GM18502 (cell line): ENCODE measurements at regions not wholly inside any gene's neighbourhood (a gene's known extent, or its start where the extent isn't known, plus 50 kb on each side); places are given as distances from the start of the nearest gene placed in this dataset.

Experiments
- ATAC-seq: cut with Tn5 transposase; IDR thresholded peaks from one replicate; pipeline ENCODE4 v1.9.1; 2021; ENCODE audit warnings: mild to moderate bottlenecking; ENCODE audit not compliant: unreplicated experiment, poor library complexity

GRCh38 chr10:130545697-130546096, 409.5 kb downstream of the GLRX3 start:
- no peak for ATAC-seq

GRCh38 chr10:130546841-130547240, 410.6 kb downstream of the GLRX3 start:
- ATAC-seq: no peak

- ATAC-seq: no peak
Measured at GRCh38 chr10:130547368-130547767, 411.2 kb downstream of the GLRX3 start.

DNA sequence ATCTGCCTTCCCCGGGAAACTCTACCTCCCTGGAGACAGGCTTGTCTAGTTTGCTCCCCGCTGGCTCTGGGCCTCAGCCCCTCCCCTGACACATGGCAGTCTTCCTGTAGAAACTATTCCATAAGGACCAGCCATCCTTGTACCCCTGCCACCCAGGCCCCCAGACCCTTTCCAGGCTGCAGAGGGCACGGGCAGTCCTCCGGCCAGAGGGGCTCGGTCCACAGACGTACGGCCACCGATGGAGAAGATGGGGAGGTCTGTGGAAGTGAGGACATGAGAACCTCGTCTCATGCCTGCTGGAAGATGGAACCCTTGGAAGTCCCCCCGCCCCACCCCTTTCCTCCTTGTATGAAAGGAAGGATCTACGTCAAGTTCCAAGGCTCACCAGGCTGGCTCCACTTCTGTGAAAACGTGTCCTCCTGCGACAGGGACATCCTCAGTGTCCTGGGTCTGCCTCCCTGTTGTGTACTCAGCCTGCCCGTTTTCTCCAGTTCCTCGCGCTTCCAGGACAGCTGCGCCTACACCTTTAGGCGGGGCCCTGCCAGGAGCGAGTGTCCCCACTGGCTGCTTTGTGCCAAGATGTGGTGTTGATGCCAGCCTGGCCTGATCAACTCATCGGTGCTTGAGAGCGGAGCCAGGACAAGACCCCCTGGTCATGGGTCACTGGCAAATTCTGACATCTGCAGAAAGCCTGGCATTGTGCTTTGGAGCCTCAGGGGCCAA, 414.9 kb downstream of the GLRX3 start:
- no peak for ATAC-seq

GRCh38 chr10:130551676-130552075, 415.5 kb downstream of the GLRX3 start:
- ATAC-seq: no peak

- ATAC-seq: no peak
Measured at GRCh38 chr10:130553826-130554225, 417.6 kb downstream of the GLRX3 start.

- ATAC-seq: no peak
Measured at GRCh38 chr10:130554701-130555410, 418.7 kb downstream of the GLRX3 start.

- no peak for ATAC-seq
Measured at GRCh38 chr10:130555411-130555750, 419.2 kb downstream of the GLRX3 start.

DNA sequence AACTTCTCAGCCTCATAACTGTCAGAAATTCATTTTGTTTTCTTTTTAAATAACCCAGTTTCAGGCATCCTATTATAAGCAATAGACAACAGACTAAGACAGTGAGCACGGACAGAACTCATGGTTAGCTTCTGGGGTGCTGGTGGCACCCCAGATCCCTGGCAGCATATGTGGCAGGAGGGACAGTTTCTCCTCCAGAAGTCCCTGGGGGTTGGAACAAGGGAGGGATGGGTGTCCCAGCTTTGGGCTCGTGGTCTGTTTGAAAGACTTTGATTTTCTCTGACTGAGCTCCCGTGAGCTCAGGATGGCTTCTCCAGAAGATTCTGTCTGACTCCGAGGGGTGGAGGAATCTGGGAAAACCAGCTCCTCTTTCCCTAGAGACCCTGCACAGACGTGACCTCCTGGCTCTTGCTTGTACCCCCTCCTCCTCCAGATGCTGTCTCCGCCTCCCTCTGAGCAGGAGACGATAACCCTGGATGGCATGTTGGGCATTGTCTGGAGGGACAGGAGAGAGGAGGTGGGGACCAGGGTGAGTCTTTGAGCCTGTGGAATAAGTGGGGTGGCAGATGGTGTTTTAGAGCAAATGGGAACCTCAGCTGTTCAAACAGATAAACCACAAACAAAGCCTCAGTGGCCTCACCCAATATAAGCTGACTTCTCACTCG, 421.1 kb downstream of the GLRX3 start:
- no peak for ATAC-seq

DNA sequence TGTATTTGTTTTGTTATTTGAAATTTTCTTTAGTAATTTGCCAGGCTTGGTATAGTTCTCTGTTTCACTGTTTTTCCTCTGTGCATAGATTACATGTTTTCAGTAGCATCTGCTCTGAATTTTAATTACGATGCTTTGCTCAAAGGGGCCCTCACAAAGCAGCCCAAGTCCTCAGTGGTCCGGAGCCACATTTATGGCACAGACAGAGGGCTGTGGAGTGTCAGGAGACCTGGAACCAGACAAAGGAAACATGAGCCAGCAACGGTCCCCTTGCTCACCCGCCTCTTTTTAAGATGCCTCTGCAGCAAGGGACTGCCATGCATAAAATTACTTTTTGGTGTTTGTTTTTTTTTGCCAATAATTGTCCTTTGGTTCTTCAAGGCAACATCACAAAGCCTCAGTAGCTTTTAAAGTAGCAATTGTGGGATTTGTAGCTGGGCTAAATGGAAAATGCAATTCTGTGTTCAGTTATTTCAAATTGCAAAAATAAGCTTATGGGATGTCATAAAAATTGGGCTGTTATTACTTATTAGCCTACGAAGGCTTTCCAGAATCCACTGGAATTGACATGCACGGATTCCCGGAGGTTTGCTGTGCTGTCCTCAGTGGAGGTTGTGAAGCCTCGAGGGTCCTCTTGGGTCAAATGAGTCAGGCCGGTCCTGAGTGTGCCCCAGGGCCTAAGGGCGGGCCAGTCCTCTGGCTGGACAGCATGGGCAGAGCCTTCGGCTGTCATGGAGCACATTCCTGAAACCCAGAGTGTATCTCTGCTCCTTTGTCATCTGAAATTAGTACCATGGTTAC, 422.8 kb downstream of the GLRX3 start:
- ATAC-seq: no peak

GRCh38 chr10:130559547-130559880, 423.3 kb downstream of the GLRX3 start:
- no peak for ATAC-seq

- no peak for ATAC-seq
Measured at GRCh38 chr10:130560116-130560515, 423.9 kb downstream of the GLRX3 start.

- ATAC-seq: no peak
Measured at GRCh38 chr10:130560573-130560972, 424.4 kb downstream of the GLRX3 start.

DNA sequence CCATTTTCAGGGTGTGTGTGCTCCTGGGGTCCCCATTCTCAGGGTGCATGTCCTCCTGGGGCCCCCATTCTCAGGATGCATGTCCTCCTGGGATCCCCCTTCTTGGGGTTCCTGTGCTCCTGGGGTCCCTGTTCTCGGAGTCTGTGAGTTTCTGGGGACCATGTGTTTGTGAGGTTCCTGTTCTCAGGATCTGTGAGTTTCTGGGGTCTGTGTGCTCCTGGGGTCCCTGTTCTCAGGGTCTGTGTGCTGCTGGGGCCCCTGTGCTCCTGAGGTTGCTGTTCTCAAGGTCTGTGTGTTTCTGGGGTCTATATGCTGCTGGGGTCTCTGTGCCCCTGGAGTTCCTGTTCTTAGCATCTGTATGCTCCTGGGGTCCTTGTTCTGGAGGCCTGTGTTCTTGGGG, 425.5 kb downstream of the GLRX3 start:
- ATAC-seq: no peak

DNA sequence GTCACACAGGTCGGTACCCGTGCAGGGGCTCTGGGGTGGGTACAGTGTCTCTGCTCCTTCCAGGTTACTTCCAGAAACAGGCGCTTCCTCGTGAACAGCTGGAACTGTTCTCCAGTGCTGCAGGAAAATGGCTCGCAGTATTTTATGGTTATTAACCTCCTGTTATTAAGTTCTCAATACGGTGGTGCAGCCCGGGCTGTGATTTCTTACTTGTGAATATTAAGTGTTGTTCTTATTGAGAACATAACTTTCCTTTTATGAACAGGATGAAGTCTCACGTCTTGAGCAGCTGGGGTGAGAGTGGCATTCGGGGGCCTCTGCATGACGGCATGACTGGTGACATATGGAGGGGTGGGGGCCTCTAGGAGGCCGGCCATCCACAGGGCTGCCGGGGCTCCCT, 430.8 kb downstream of the GLRX3 start:
- no peak for ATAC-seq

- ATAC-seq: no peak
Measured at GRCh38 chr10:130567436-130567835, 431.2 kb downstream of the GLRX3 start.

- no peak for ATAC-seq
Measured at GRCh38 chr10:130568246-130568645, 432.1 kb downstream of the GLRX3 start.

DNA sequence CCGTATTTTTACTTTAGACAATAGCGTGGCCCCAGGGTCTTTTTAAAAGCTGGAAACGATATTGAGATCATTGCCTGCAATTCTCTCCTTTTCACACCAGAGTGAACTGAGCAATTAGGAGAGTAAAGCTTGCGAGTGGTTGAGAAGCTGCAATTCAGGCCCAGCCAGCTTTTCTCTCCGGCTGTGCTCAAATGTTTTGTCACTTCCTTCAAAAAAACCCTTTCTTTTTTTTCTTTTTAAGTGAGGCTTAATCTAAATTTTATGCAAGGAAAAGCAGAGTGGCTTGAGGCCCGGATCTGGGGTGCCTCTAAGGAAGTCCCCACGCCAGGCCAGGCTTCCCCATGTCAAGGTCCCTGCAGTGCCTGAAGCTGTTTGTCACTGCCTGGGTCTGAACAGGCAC, 433.9 kb downstream of the GLRX3 start:
- ATAC-seq: no peak

GRCh38 chr10:130571674-130572073, 435.5 kb downstream of the GLRX3 start:
- no peak for ATAC-seq

- no peak for ATAC-seq
Measured at GRCh38 chr10:130573446-130573845, 437.3 kb downstream of the GLRX3 start.

DNA sequence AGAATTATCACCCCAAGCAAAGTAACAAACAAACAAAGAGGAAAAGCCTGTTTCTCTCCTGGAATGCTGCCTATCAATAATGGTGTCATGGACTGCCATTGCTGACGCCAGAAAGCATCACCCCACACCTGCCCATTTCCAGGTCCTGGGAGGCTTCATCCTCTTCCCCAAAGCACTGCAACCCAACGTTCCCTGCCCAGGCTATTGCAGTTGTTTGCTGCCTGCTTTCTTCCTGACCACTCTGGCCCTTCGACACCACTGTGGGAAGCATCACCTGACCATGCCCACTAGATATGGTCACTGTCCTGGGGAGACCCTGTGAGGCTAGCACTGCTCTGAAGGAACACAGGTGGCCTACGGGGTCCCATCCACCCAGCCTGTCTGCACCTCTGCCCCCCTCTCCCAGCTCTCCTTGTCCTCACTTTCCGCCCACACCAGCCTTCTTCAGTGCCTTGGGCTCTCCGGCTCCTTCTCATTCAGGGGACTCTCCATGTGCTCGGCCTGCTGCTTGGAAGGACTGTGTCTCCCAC, 439.6 kb downstream of the GLRX3 start:
- no peak for ATAC-seq
